Endothelial cell of umbilical vein (primary cell): ENCODE measurements at regions not wholly inside any gene's neighbourhood (a gene's known extent, or its start where the extent isn't known, plus 50 kb on each side); places are given as distances from the start of the nearest gene placed in this dataset.

Experiments
- BruUV-seq: library from RNA; stranded (reverse); fragments of 400-500 nt; replicated peaks from 2 replicates; lab custom pipeline; 2021; lab: Mats Ljungman, UMichigan
- CTCF ChIA-PET: fragments of 300-600, 350-600 bp; sonication (Branson Sonifier 250); formaldehyde crosslinking; loops from one replicate; lab custom pipeline; 2021; ENCODE audit warnings: antibody characterized with exemption, inconsistent platforms; lab: Charles Lee
- POLR2A ChIA-PET: fragments of 300-600, 350-600 bp; sonication (Branson Sonifier 250); formaldehyde crosslinking; loops from one replicate; lab custom pipeline; 2021; ENCODE audit warnings: antibody characterized with exemption, inconsistent platforms; lab: Charles Lee
- DNase-seq: peaks from one replicate; pipeline ENCODE4 v3.0.0-alpha.2; 2011; ENCODE audit warnings: low read depth, low spot score
- FAIRE-seq: peaks from 2 replicates; lab custom pipeline; 2011; peaks lifted over from hg19 to GRCh38; lab: Jason Lieb, UNC
- H2AFZ ChIP-seq: 2 replicates; pipeline ENCODE4 v1.6.0; 2012; ENCODE audit warnings: low read depth, low read length, control low read depth, inconsistent platforms
- H3K27ac ChIP-seq: 2 replicates; pipeline ENCODE4 v1.5.1; 2011; ENCODE audit warnings: low read depth, mild to moderate bottlenecking, control low read depth, low read length, moderate library complexity; ENCODE audit not compliant: insufficient read depth
- H3K27me3 ChIP-seq, 2 experiments: 2 replicates each; pipeline versions ENCODE4 v1.6.0 to v1.6.1; 2011; ENCODE audit warnings: low read length in 2 of 2, mixed read lengths in 1 of 2; ENCODE audit not compliant: control insufficient read depth in 2 of 2, insufficient read depth in 2 of 2
- H3K36me3 ChIP-seq, 2 experiments: 2 replicates in 1 of 2; 3 replicates in 1 of 2; pipeline ENCODE4 v1.5.1; 2011; ENCODE audit warnings: low read length in 2 of 2, mild to moderate bottlenecking in 1 of 2, moderate library complexity in 1 of 2; ENCODE audit not compliant: control insufficient read depth in 2 of 2, insufficient read depth in 2 of 2; ENCODE audit errors: extremely low read depth in 1 of 2
- H3K4me1 ChIP-seq: 3 replicates; pipeline ENCODE4 v1.5.1; 2011; ENCODE audit warnings: mild to moderate bottlenecking, low read length; ENCODE audit not compliant: control insufficient read depth, insufficient read depth; ENCODE audit errors: extremely low read depth
- H3K4me2 ChIP-seq: 2 replicates; pipeline ENCODE4 v1.6.1; 2011; ENCODE audit warnings: low read length, control low read depth, mixed read lengths; ENCODE audit not compliant: insufficient read depth
- H3K4me3 ChIP-seq, 3 experiments: fragments of 200-600 bp in 1 of 3; sonication (generic), shearing (Covaris generic) in 1 of 3; replicated peaks in 1 of 3; 2 replicates each; pipeline ENCODE4 v1.5.1; 2011 to 2016; ENCODE audit warnings: control low read depth in 3 of 3, low read length in 3 of 3, mild to moderate bottlenecking in 2 of 3, inconsistent platforms in 1 of 3, low read depth in 1 of 3, moderate library complexity in 1 of 3; ENCODE audit not compliant: insufficient read depth in 1 of 3
- H3K79me2 ChIP-seq: 2 replicates; pipeline ENCODE4 v1.6.0; 2012; ENCODE audit warnings: low read length, inconsistent platforms; ENCODE audit not compliant: control insufficient read depth, insufficient read depth
- H3K9ac ChIP-seq: replicated peaks from 2 replicates; pipeline ENCODE3; 2011; ENCODE audit warnings: low read length, control low read depth; ENCODE audit not compliant: insufficient read depth; ENCODE audit errors: extremely low read depth
- H3K9me1 ChIP-seq: replicated peaks from 3 replicates; pipeline ENCODE4 v1.6.0; 2011; ENCODE audit warnings: mild to moderate bottlenecking, low read length; ENCODE audit not compliant: control insufficient read depth, insufficient read depth; ENCODE audit errors: extremely low read depth
- H3K9me3 ChIP-seq: replicated peaks from 2 replicates; pipeline ENCODE4 v1.5.1; 2012; ENCODE audit warnings: low read length, inconsistent platforms; ENCODE audit not compliant: control insufficient read depth, insufficient read depth
- H4K20me1 ChIP-seq: replicated peaks from 2 replicates; pipeline ENCODE3; 2011; ENCODE audit warnings: mild to moderate bottlenecking, low read length; ENCODE audit not compliant: control insufficient read depth, insufficient read depth; ENCODE audit errors: extremely low read depth
- CTCF ChIP-seq, 2 donors: IDR thresholded peaks; 1 replicate in 1 of 2; 2 replicates in 1 of 2; pipeline ENCODE4 v1.5.1; 2011; ENCODE audit warnings: low read length in 2 of 2, mild to moderate bottlenecking in 2 of 2, moderate library complexity in 2 of 2, control low read depth in 1 of 2, inconsistent platforms in 1 of 2, low read depth in 1 of 2; ENCODE audit not compliant: insufficient read depth in 1 of 2; ENCODE audit errors: extremely low read depth in 1 of 2
- EZH2 ChIP-seq: IDR thresholded peaks from 2 replicates; pipeline ENCODE4 v1.6.1; 2012; ENCODE audit warnings: borderline replicate concordance, low read depth, mild to moderate bottlenecking, moderate library complexity, low read length, inconsistent platforms; ENCODE audit not compliant: severe bottlenecking
- FOS ChIP-seq: IDR thresholded peaks from 2 replicates; pipeline ENCODE4 v1.6.1; 2011; ENCODE audit warnings: mild to moderate bottlenecking, low read length, moderate library complexity, borderline replicate concordance; ENCODE audit not compliant: insufficient read depth
- GATA2 ChIP-seq: IDR thresholded peaks from 2 replicates; pipeline ENCODE4 v1.7.0; 2011; ENCODE audit warnings: low read depth, mild to moderate bottlenecking, moderate library complexity, mixed read lengths, low read length; ENCODE audit not compliant: insufficient read length, insufficient read depth
- JUN ChIP-seq: IDR thresholded peaks from 2 replicates; pipeline ENCODE4 v1.6.1; 2011; ENCODE audit warnings: borderline replicate concordance, low read depth; ENCODE audit not compliant: insufficient read length, insufficient read depth
- MAX ChIP-seq: IDR thresholded peaks from 2 replicates; pipeline ENCODE4 v1.6.1; 2011; ENCODE audit not compliant: insufficient read depth, insufficient read length
- POLR2A ChIP-seq: IDR thresholded peaks from 2 replicates; pipeline ENCODE4 v1.6.1; 2012; ENCODE audit warnings: low read depth, mild to moderate bottlenecking, control low read depth, low read length
- dilution Hi-C: fragments of 300-500 bp; cut with MboI; formaldehyde crosslinking; loops from one replicate; pipeline ENCODE4 v1.15.0; 2019; ENCODE audit warnings: low sequenced_read_pairs; ENCODE audit not compliant: extremely low pct_ligation_motif_present
- intact Hi-C: fragments of 100-400 bp; cut with micrococcal nuclease; formaldehyde crosslinking; loops from one replicate; pipeline ENCODE4 v1.10.0; 2022

GRCh38 chrX:100512471-100512870, 72.3 kb upstream of the TNMD start:
- Histone ChIP-seq H3K27me3 (no peaks in the 10 kb centered on the region), H3K27ac (no peak overlapping the region), H2AFZ (no peak overlapping the region), H3K9me1 (no peaks in the 10 kb centered on the region), H3K4me3 (no peak overlapping the region), H3K9me3 (no peaks in the 10 kb centered on the region), H4K20me1 (no peaks in the 10 kb centered on the region), H3K4me2 (no peak overlapping the region), H3K79me2 (no peaks in the 10 kb centered on the region), H3K36me3 (no peaks in the 10 kb centered on the region), H3K4me1 (no peaks in the 10 kb centered on the region), H3K9ac (no peak overlapping the region)
- intact Hi-C loops = loop anchor here (1.0 to 5.0 kb wide), 4 partner anchors 52 to 256 kb away; no protein-coding TSS in a partner anchor
- BruUV-seq = no TSS peak
- ChIA-PET CTCF (interaction anchor here (0.6 to 3.9 kb wide), 17 partner anchors 9 to 257 kb away, joined by 3 to 30 read pairs (median 4); partner anchors contain the start of gene TSPAN6), POLR2A (no interaction called here)
- DNase-seq = peak; percentile 9
- dilution Hi-C loops = no loop called here
- FAIRE-seq = peak; percentile 26
- TF ChIP-seq CTCF (IDR thresholded peaks at IDR 0.05; ENCODE audit: extremely low read depth in 1 of 2, insufficient read depth in 1 of 2, low read depth in 1 of 2, low read length in 2 of 2) (peak; percentile 8 to 16), FOS (no peak)

GRCh38 chrX:100494646-100495370, 84.7 kb upstream of the PCDH19 start:
- dilution Hi-C loops (no loop called here), intact Hi-C loops (no loop called here)
- no peaks in the 10 kb centered on the region for H3K4me1 ChIP-seq
- no peaks in the 10 kb centered on the region for H3K9me1 ChIP-seq
- no peaks in the 10 kb centered on the region for H4K20me1 ChIP-seq
- FAIRE-seq (no peak), DNase-seq (no peak)
- TF ChIP-seq JUN (no peak), MAX (no peak), EZH2 (no peak), CTCF (IDR thresholded peaks at IDR 0.05; ENCODE audit: extremely low read depth in 1 of 2, insufficient read depth in 1 of 2, low read depth in 1 of 2, low read length in 2 of 2) (no peak), GATA2 (no peak), POLR2A (no peak)
- no peak overlapping the region for H3K9ac ChIP-seq
- CTCF ChIA-PET = interaction anchor here (1.3 to 1.9 kb wide), 2 partner anchors 17 to 47 kb away, joined by 4 to 6 read pairs; no protein-coding TSS in a partner anchor
- no peak overlapping the region for H2AFZ ChIP-seq
- H3K27me3 ChIP-seq = peaks cover 0 to 1% of the 10 kb centered on the region in 2 experiments
- H3K9me3 ChIP-seq = no peaks in the 10 kb centered on the region
- no peaks in the 10 kb centered on the region for H3K36me3 ChIP-seq
- POLR2A ChIA-PET = no interaction called here
- no peak overlapping the region for H3K4me2 ChIP-seq
- no TSS peak for BruUV-seq
- H3K79me2 ChIP-seq = no peaks in the 10 kb centered on the region
- H3K27ac ChIP-seq = no peak overlapping the region
- H3K4me3 ChIP-seq = no peak overlapping the region
